ENCODE measurements at regions not wholly inside any gene's neighbourhood (a gene's known extent, or its start where the extent isn't known, plus 50 kb on each side); places are given as distances from the start of the nearest gene placed in this dataset.
A peak's percentile ranks its signal among the peaks of the same experiment; 100 is the strongest.

DNA sequence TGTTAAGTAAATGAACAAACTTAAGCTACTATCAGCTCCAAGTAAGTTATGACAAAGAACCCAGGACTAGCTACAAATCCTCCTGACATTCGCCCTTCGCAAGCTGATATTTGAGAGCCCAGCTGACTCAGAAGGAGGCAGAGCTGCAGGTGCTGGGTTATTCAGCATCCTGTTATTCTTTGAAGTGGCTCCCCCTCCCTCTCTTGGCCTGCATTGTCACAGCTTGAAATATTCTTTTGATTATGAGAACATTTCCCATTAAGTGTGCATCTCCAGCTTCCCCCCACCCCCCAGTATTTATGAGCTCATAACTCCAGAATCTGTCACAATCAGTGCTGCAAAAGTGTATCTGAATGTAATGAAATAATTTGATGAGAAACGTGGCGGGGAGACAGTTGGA, 78.8 kb upstream of the RALY start:
- Histone ChIP-seq H3K36me3 (no peaks in the 10 kb centered on the region), H3K4me3 (ENCODE audit: low read depth in 1 of 2, low read length in 1 of 2) (no peak overlapping the region), H3K27me3 (no peaks in the 10 kb centered on the region), H3K9me3 (no peaks in the 10 kb centered on the region), H3K27ac (no peak overlapping the region), H3K4me1 (ENCODE audit: control insufficient read depth in 1 of 2, insufficient read depth in 1 of 2, low read depth in 1 of 2, low read length in 1 of 2) (peaks cover 19 to 28% of the 10 kb centered on the region in 2 experiments)
- TF ChIP-seq, protein P1, sequence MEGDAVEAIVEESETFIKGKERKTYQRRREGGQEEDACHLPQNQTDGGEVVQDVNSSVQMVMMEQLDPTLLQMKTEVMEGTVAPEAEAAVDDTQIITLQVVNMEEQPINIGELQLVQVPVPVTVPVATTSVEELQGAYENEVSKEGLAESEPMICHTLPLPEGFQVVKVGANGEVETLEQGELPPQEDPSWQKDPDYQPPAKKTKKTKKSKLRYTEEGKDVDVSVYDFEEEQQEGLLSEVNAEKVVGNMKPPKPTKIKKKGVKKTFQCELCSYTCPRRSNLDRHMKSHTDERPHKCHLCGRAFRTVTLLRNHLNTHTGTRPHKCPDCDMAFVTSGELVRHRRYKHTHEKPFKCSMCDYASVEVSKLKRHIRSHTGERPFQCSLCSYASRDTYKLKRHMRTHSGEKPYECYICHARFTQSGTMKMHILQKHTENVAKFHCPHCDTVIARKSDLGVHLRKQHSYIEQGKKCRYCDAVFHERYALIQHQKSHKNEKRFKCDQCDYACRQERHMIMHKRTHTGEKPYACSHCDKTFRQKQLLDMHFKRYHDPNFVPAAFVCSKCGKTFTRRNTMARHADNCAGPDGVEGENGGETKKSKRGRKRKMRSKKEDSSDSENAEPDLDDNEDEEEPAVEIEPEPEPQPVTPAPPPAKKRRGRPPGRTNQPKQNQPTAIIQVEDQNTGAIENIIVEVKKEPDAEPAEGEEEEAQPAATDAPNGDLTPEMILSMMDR (IDR thresholded peaks at IDR 0.05): no peak

DNA sequence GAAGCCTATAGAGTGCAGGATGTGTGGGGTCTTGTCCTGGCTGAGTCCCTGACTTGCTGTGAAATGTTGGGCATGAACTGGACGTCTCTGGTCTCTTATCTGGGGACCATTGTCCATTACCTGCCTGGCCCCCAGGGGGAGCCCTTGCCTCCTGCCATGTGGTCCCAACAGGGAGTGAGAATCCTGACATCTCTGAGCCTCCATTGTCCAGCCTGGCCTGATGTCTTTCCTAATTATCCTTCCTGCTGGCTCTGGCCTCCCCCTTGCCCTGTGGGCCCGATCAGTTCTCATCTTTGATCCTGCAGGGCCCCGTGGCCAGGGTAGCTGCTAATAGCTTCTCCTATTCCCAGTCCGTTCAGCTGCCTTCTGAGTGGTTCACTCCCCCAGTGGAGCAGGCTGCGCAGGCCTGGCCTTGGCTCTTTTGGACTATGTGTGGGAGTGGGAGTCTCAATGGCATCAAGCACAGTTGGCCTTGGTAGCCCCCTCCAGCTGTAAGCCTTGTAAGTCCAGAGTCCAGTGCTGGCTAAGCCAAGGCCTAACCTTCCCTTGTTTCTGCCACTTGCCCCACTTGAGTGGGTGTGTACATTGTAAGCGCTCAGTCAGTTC, 77.9 kb upstream of the RALY start:
- Histone ChIP-seq H3K4me1 (ENCODE audit: control insufficient read depth in 1 of 2, insufficient read depth in 1 of 2, low read depth in 1 of 2, low read length in 1 of 2) (peaks cover 15 to 25% of the 10 kb centered on the region in 2 experiments), H3K4me3 (ENCODE audit: low read depth in 1 of 2, low read length in 1 of 2) (no peak overlapping the region), H3K36me3 (no peaks in the 10 kb centered on the region), H3K27me3 (no peaks in the 10 kb centered on the region), H3K27ac (no peak overlapping the region), H3K9me3 (no peaks in the 10 kb centered on the region)
- TF ChIP-seq, protein P1 (IDR thresholded peaks at IDR 0.05): peak; percentile 64

DNA sequence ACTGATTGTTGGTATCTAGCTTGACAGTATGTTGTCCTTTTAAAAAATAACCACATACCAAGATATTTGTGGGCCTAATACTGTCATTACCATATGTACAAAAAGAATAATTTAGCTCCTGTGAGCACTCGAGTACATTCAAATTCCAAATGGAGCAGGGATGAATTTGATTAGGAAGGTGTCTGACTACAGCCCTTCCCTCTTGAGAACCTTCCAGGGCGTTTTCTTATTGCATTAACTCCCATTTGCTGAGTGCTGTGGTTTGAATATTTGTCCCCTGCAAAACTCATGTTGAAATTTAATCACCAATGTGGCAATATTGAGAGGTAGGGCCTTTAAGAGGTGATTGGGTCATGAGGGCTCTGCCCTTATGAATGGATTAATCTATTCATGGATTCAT, 76.9 kb upstream of the RALY start:
- no peak overlapping the region for H3K4me3 ChIP-seq (ENCODE audit: low read depth in 1 of 2, low read length in 1 of 2)
- peak overlapping the region; percentile 13 for H3K27ac ChIP-seq
- TF ChIP-seq, protein P1 (IDR thresholded peaks at IDR 0.05): no peak
- H3K9me3 ChIP-seq: no peaks in the 10 kb centered on the region
- peaks cover 15 to 25% of the 10 kb centered on the region in 2 experiments for H3K4me1 ChIP-seq (ENCODE audit: control insufficient read depth in 1 of 2, insufficient read depth in 1 of 2, low read depth in 1 of 2, low read length in 1 of 2)
- no peaks in the 10 kb centered on the region for H3K27me3 ChIP-seq
- H3K36me3 ChIP-seq: no peaks in the 10 kb centered on the region

DNA sequence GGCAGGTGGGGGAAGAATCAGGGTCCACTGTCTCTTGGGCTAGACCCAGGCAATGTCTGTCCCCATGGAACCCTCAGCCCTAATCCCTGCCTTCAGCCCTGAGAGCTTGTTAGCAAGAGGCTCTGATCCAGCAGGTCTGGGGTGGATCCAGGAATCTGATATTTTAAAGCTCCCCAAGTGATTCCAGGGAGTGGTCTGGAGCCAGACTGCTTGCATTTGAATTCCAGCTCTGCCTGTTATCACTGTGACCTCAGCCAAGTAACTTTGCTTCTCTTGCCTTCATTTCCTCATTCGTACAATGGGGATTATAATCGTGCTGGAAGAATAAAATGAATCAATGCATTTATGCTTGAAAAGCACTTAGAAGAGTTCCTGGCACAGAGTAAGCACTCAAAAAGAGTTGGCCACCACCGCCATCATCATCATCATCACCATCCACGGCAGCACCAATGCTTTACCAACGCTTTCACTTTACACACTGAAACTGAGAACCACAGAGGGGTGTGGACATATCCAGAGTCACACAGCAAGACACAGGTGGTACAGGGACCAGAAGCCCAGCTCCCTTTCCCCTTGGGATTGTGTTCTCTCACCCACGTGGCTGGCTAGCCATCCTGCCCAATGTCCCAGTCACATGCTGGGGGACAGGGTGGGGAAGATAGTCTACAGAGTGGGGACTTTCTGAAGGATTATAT, 75.7 kb upstream of the RALY start:
- Histone ChIP-seq H3K27me3 (no peaks in the 10 kb centered on the region), H3K4me1 (ENCODE audit: control insufficient read depth in 1 of 2, insufficient read depth in 1 of 2, low read depth in 1 of 2, low read length in 1 of 2) (peaks cover 15 to 25% of the 10 kb centered on the region in 2 experiments), H3K36me3 (no peaks in the 10 kb centered on the region), H3K27ac (peak overlapping the region; percentile 36), H3K4me3 (ENCODE audit: low read depth in 1 of 2, low read length in 1 of 2) (no peak overlapping the region), H3K9me3 (no peaks in the 10 kb centered on the region)
- TF ChIP-seq, protein P1 (IDR thresholded peaks at IDR 0.05): no peak

DNA sequence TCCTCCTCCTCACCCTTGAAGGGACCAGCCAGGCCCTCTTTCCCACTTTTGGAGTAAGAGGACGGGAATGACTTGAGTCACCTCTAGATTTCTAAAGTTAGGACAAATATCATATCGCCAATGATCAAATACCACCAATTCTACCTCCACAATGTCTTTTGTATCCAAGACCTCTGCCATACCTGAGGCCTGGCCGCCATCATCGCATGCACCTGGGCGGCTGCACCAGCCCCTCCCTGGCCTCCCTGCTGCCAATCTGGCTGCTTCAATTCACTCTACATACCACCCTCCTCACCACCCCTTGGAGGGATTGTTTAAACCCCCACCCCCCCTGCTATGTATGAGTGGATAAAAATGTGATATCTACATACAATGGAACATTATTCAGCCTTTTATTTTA, 75.0 kb upstream of the RALY start:
- H3K36me3 ChIP-seq: no peaks in the 10 kb centered on the region
- TF ChIP-seq, protein P1 (IDR thresholded peaks at IDR 0.05): no peak
- H3K27ac ChIP-seq: no peak overlapping the region
- no peaks in the 10 kb centered on the region for H3K9me3 ChIP-seq
- H3K4me3 ChIP-seq (ENCODE audit: low read depth in 1 of 2, low read length in 1 of 2): no peak overlapping the region
- no peaks in the 10 kb centered on the region for H3K27me3 ChIP-seq
- peaks cover 15 to 25% of the 10 kb centered on the region in 2 experiments for H3K4me1 ChIP-seq (ENCODE audit: control insufficient read depth in 1 of 2, insufficient read depth in 1 of 2, low read depth in 1 of 2, low read length in 1 of 2)
